ENCODE measurements at regions not wholly inside any gene's neighbourhood (a gene's known extent, or its start where the extent isn't known, plus 50 kb on each side); places are given as distances from the start of the nearest gene placed in this dataset.

DNA sequence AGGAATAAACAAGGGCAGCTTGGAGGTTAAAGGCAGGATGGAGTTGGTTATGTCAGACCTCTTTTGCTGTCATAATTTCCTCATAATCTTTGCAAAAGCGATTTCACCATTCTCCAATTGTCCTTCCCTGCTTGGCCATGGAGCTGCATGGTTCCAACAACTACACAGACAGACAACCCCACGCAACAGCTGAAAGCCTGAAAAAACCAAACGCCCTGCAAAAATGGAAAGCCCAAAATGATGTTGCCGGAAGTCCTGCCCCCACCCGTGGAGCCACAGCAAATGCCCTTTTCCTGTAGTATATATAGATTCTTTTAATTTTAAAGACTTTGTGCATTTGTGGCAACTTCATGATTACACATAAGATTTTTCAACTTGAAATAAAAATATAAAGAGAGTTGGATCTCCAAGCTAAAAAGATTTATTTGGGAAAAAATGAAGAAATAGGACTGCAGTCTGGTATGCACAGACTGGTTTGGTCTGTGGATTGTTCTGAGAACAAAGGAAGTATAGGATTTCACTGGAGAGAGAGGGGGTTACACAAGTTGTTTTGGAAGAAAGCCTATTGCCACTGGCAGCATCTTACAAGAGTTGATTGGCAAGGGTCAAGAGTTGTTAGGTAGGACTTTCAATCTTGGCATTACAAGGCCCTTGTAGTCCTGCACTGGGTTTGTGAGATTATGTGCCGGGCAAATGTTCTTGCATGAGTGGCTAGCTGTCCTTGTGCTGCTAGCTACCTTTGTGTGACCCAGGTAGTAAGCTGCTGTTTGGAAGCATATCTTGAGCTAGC, 190.0 kb downstream of the C6orf118 start:
- in situ Hi-C loops (cut with HindIII; ENCODE audit: extremely low pct_ligation_motif_present, low pct_unique_long_range_greater_than_20kb), result no loop called here
- TF ChIP-seq ARHGAP35 (CRISPR knock-in tag; IDR thresholded peaks at IDR 0.05; ENCODE audit: borderline replicate concordance) (no peak), ZNF501 (CRISPR knock-in tag; IDR thresholded peaks at IDR 0.05) (no peak), ZSCAN31 (CRISPR knock-in tag; IDR thresholded peaks at IDR 0.05; ENCODE audit: low read depth) (no peak), ZNF432 (CRISPR knock-in tag; IDR thresholded peaks at IDR 0.05; ENCODE audit: borderline replicate concordance) (no peak), FOXO1 (CRISPR knock-in tag; IDR thresholded peaks at IDR 0.05) (no peak), MZF1 (CRISPR knock-in tag; IDR thresholded peaks at IDR 0.05; ENCODE audit: borderline replicate concordance) (no peak), ZNF337 (CRISPR knock-in tag; IDR thresholded peaks at IDR 0.05; ENCODE audit: borderline replicate concordance, low read depth) (no peak)
- TF ChIP-seq, protein P1, sequence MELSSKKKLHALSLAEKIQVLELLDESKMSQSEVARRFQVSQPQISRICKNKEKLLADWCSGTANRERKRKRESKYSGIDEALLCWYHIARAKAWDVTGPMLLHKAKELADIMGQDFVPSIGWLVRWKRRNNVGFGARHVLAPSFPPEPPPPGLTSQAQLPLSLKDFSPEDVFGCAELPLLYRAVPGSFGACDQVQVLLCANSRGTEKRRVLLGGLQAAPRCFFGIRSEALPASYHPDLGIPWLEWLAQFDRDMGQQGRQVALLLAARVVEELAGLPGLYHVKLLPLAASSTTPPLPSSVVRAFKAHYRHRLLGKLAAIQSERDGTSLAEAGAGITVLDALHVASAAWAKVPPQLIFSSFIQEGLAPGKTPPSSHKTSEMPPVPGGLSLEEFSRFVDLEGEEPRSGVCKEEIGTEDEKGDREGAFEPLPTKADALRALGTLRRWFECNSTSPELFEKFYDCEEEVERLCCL (CRISPR knock-in tag; IDR thresholded peaks at IDR 0.05; ENCODE audit: borderline replicate concordance), result no peak
- H3K9ac ChIP-seq (ENCODE audit: insufficient read depth, low read depth, low read length), result no peak overlapping the region
- CTCF ChIA-PET (ENCODE audit: low intra/inter-chr PET ratio, low total read pairs), result no interaction called here
- FAIRE-seq, result no peak
- H3K4me2 ChIP-seq (ENCODE audit: low read depth, low read length), result no peak overlapping the region
- no peaks in the 10 kb centered on the region for H4K20me1 ChIP-seq (ENCODE audit: insufficient read depth, low read length)
- no peak overlapping the region for H3K4me3 ChIP-seq (replicated peaks in 1 of 3; ENCODE audit: insufficient read depth in 1 of 3, low read depth in 2 of 3, low read length in 3 of 3)
- POLR2A ChIA-PET, result no interaction called here
- H3K27me3 ChIP-seq (ENCODE audit: control insufficient read depth in 1 of 2, insufficient read depth in 2 of 2, low read length in 2 of 2), result no peaks in the 10 kb centered on the region
- H3K36me3 ChIP-seq (replicated peaks in 1 of 2; ENCODE audit: control insufficient read depth in 1 of 2, insufficient read depth in 2 of 2, low read length in 2 of 2), result no peaks in the 10 kb centered on the region
- H3K9me3 ChIP-seq (ENCODE audit: low read length), result peaks cover 76% of the 10 kb centered on the region
- H2AFZ ChIP-seq (ENCODE audit: low read length), result no peak overlapping the region
- H3K4me1 ChIP-seq (ENCODE audit: insufficient read depth, low read length), result no peaks in the 10 kb centered on the region
- intact Hi-C loops (cut with micrococcal nuclease; ENCODE audit: unreplicated experiment), result no loop called here
- BruUV-seq (replicated peaks), result no TSS peak
- H3K79me2 ChIP-seq (ENCODE audit: insufficient read depth, low read length), result no peaks in the 10 kb centered on the region
- no peak for ATAC-seq
- WGBS (ENCODE audit: low lambda C conversion rate), result 2% methylated on average over 6 of the region's 6 CpGs
- no peak overlapping the region for H3K27ac ChIP-seq (ENCODE audit: extremely low read length, insufficient read depth, low read length)
- DNase-seq (ENCODE audit: low spot score), result no peak

Measured in HepG2 (cell line).